22Rv1 (cell line): ENCODE measurements at regions not wholly inside any gene's neighbourhood (a gene's known extent, or its start where the extent isn't known, plus 50 kb on each side); places are given as distances from the start of the nearest gene placed in this dataset.
"Not testable (repeated sequence)": the region's sequence is repeated elsewhere in the genome, so short reads cannot be mapped to it uniquely, and the experiment has no call there.

ENCODE experiments used
- H3K27ac ChIP-seq: fragments of 450-650 bp; 2 replicates; pipeline ENCODE4 v1.5.1; 2017
- ZFX ChIP-seq: fragments of 450-650 bp; IDR thresholded peaks from 2 replicates; pipeline ENCODE4 v1.6.1; 2017; ENCODE audit warnings: antibody characterized with exemption, borderline replicate concordance
- TF ChIP-seq, protein P1 (sequence below): fragments of 450-650 bp; IDR thresholded peaks from 2 replicates; pipeline ENCODE4 v1.5.1; 2017; ENCODE audit warnings: mild to moderate bottlenecking

DNA sequence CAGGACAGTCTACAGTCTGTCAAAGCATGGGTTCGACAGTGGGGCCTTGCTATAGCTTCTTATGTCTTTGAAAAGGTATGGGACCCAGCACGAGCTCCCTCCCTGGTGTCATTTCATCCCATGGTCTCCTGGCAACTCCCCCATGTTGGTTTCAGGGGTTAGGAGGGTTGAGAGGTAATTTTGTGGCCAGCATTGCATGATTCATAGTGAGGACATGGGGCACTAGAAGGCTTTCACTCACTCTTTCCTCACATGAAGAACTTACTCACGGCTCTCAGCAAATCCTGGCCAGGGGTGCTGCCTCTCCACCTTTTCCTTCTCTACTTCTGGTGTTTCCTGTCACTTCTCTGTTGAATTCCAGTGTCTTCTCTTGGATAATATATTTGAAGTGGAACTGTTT, 134.7 kb upstream of the TNPO1 start:
- TF ChIP-seq, protein P1, sequence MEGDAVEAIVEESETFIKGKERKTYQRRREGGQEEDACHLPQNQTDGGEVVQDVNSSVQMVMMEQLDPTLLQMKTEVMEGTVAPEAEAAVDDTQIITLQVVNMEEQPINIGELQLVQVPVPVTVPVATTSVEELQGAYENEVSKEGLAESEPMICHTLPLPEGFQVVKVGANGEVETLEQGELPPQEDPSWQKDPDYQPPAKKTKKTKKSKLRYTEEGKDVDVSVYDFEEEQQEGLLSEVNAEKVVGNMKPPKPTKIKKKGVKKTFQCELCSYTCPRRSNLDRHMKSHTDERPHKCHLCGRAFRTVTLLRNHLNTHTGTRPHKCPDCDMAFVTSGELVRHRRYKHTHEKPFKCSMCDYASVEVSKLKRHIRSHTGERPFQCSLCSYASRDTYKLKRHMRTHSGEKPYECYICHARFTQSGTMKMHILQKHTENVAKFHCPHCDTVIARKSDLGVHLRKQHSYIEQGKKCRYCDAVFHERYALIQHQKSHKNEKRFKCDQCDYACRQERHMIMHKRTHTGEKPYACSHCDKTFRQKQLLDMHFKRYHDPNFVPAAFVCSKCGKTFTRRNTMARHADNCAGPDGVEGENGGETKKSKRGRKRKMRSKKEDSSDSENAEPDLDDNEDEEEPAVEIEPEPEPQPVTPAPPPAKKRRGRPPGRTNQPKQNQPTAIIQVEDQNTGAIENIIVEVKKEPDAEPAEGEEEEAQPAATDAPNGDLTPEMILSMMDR = no peak
- TF ChIP-seq ZFX = no peak

DNA sequence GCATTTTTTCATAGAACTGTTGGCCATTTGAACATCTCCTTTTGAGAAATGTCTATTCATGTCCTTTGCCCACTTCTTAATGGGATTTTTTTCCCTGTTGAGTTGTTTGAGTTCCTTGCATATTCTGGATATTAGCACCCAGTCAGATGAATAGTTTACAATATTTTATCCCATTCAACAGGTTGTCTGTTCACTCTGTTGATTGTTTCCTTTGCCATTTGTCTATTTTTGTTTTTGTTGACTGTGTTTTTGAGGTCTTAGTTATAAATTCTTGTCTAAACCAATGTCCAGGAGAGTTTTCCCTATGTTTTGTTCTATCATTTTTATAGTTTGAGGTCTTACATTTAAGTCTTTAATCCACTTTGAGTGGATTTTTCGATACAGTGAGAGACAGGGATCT, 139.0 kb upstream of the TNPO1 start:
- H3K27ac ChIP-seq = no peak overlapping the region
- TF ChIP-seq ZFX = no peak
- TF ChIP-seq, protein P1 = no peak

More for the DNA sequence above, 134.7 kb upstream of the TNPO1 start:
- no peak overlapping the region for H3K27ac ChIP-seq

DNA sequence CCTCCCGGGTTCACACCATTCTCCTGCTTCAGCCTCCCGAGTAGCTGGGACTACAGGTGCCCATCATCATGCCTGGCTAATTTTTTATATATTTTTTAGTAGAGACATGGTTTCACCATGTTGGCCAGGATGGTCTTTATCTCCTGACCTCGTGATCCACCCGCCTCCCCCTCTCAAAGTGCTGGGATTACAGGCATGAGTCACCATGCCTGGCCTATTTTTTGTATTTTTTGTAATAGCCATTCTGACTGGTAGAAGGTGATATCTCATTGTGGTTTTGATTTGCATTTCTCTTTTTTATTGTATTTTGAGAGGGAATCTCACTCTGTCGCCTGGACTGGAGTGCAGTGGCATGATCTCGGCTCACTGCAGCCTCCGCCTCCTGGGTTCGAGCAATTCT, 139.6 kb upstream of the TNPO1 start:
- H3K27ac ChIP-seq = not testable (repeated sequence)

DNA sequence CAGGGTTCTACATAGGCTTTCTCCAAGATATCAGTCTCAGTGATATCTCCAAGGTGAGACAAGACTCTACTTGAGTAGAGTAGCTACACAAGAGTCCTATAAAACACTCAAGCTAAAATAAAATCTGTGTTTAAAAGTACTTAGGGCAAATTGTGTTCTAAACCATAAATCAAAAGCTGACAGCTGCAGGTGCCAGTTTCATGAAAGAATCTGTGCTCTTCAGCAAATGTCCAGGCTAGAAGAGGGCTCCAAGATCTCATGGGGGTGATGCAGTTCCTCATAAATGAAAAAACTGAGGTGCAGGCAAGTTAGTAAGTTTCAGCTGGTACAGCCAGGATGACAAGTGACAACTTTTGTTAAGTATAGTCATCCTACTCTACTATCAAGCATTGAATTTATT, 142.8 kb upstream of the TNPO1 start:
- TF ChIP-seq, protein P1 = no peak
- TF ChIP-seq ZFX = no peak

DNA sequence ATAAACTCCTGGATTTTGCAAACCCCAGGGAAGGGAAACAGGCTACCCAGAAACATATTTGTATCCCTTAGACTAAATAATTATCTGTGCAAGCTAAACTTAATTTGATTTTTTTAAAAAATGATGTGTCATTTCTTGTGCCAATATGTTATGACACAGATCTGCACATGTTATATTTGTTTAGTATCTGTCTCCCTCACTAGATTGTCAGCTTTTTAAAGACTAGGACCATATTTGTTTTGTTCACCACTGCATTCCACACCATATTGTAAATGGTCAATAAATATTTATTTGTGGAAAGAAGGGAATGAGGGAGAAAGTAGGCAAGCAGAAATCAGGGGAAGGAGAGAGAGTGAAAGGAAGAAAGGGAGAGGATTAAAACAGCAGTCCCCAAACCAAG, 143.3 kb upstream of the TNPO1 start:
- no peak overlapping the region for H3K27ac ChIP-seq
- no peak for TF ChIP-seq ZFX
- TF ChIP-seq, protein P1 = no peak

More for the DNA sequence above, 142.8 kb upstream of the TNPO1 start:
- no peak overlapping the region for H3K27ac ChIP-seq

DNA sequence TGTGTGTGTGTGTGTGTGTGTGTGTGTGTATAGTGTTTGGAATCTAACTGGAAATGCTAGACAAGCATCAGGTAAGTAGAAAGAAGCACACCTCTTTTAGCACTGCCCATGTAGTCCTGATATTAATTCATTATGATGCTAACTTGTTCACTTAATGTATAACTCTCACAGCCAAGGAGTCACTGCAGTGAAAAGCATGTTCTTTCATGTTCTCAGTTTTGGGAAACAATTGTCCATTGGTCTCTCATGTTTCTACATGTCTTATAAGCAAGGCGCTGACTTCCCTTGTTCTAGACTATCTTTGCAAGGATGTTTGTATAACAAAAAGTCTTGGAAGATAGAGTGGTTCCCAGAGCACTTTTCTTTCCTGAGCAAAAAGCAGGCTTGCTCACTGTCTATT, 148.8 kb upstream of the TNPO1 start:
- H3K27ac ChIP-seq = no peak overlapping the region
- TF ChIP-seq, protein P1 = no peak
- no peak for TF ChIP-seq ZFX

DNA sequence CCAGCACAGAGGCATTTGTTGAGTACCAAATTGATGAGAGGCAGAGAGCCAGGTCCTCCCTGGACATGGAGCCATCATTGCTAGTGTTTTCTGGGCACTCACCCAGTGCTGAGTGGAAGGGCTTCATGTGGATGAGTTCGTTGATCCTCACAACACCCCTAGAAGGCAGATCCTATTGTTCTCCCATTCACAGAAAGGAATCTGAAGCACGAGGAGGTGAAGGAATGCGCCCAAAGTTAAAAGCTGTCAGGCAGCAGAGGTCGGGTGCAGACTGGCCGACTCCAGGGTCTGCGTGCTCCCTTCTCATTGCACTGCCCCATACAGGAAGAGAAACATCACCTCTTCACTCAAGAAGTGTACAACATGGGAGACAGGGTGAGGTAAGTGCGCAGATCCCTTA, 153.5 kb upstream of the TNPO1 start:
- TF ChIP-seq, protein P1 = no peak
- TF ChIP-seq ZFX = no peak
- H3K27ac ChIP-seq = no peak overlapping the region

DNA sequence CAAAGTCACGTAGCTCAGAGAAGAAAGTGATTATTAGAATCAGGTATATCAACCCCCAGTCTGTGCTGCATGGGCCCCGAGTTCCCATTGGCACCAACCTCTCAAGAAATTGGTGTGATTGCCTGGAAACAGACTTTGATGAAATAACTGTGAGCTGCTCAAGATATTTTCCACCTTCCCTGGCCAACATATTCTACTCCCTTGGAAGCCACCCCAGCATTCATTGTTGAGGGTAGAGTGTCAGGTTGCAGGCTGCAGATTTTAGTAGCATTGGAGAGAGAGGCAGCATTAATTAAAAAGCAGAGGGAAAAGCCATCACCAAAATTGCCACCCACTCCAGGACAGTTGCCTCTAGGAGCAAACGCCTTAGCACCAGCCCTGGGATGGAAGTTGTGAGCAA, 154.2 kb upstream of the TNPO1 start:
- no peak overlapping the region for H3K27ac ChIP-seq
- TF ChIP-seq ZFX = no peak
- TF ChIP-seq, protein P1 = no peak
